ENCODE measurements at regions not wholly inside any gene's neighbourhood (a gene's known extent, or its start where the extent isn't known, plus 50 kb on each side); places are given as distances from the start of the nearest gene placed in this dataset.

GRCh38 chr2:144078802-144079724, 440.9 kb downstream of the ZEB2 start:
- H3K27me3 ChIP-seq (replicated peaks in 1 of 7): no peaks in the 10 kb centered on the region
- TF ChIP-seq CTCF (IDR thresholded peaks at IDR 0.05 in 8 of 11, conservative IDR thresholded peaks at IDR 0.05 in 3 of 11) (no peak), POLR2A (IDR thresholded peaks at IDR 0.05) (no peak), POLR2AphosphoS5 (IDR thresholded peaks at IDR 0.05) (no peak)
- intact Hi-C loops (cut with DNase I; ENCODE audit: low total_unique reads): no loop called here
- peaks cover 0 to 9% (median 0%) of the 10 kb centered on the region in 6 donors for H3K4me1 ChIP-seq
- peak overlapping the region in 1 of 8 donors; percentile 23 for H3K27ac ChIP-seq
- DNase-seq: no peak
- no peaks in the 10 kb centered on the region for H3K9me3 ChIP-seq
- 83 to 90% (median 87%) methylated on average over 3 of the region's 3 CpGs for WGBS, 5 donors
- peaks cover 0 to 9% (median 0%) of the 10 kb centered on the region in 6 donors for H3K36me3 ChIP-seq
- H3K4me3 ChIP-seq: no peak overlapping the region

GRCh38 chr2:144078106-144078505, 441.8 kb downstream of the ZEB2 start:
- Histone ChIP-seq H3K4me3 (no peak overlapping the region), H3K27me3 (replicated peaks in 1 of 7) (no peaks in the 10 kb centered on the region), H3K36me3 (peaks cover 0 to 4% (median 0%) of the 10 kb centered on the region in 6 donors), H3K27ac (peak overlapping the region in 1 of 8 donors; percentile 23), H3K4me1 (peaks cover 0 to 9% (median 0%) of the 10 kb centered on the region in 6 donors), H3K9me3 (no peaks in the 10 kb centered on the region)
- intact Hi-C loops (cut with DNase I; ENCODE audit: low total_unique reads): no loop called here
- DNase-seq: no peak
- TF ChIP-seq POLR2AphosphoS5 (IDR thresholded peaks at IDR 0.05): no peak
- TF ChIP-seq POLR2A (IDR thresholded peaks at IDR 0.05): no peak
- TF ChIP-seq CTCF (IDR thresholded peaks at IDR 0.05 in 8 of 11, conservative IDR thresholded peaks at IDR 0.05 in 3 of 11): no peak

GRCh38 chr2:144074450-144074849, 445.5 kb downstream of the ZEB2 start:
- Histone ChIP-seq H3K36me3 (no peaks in the 10 kb centered on the region), H3K9me3 (no peaks in the 10 kb centered on the region), H3K27ac (no peak overlapping the region), H3K4me3 (no peak overlapping the region), H3K27me3 (replicated peaks in 1 of 7) (no peaks in the 10 kb centered on the region), H3K4me1 (peaks cover 0 to 9% (median 0%) of the 10 kb centered on the region in 6 donors)
- 76 to 94% (median 88%) methylated on average over 3 of the region's 3 CpGs for WGBS, 5 donors
- TF ChIP-seq CTCF (IDR thresholded peaks at IDR 0.05 in 8 of 11, conservative IDR thresholded peaks at IDR 0.05 in 3 of 11) (no peak), POLR2A (IDR thresholded peaks at IDR 0.05) (no peak), POLR2AphosphoS5 (IDR thresholded peaks at IDR 0.05) (no peak)
- intact Hi-C loops (cut with DNase I; ENCODE audit: low total_unique reads): no loop called here
- no peak for DNase-seq

GRCh38 chr2:144071461-144071860, 448.5 kb downstream of the ZEB2 start:
- Histone ChIP-seq H3K9me3 (no peaks in the 10 kb centered on the region), H3K27ac (no peak overlapping the region), H3K36me3 (no peaks in the 10 kb centered on the region), H3K27me3 (replicated peaks in 1 of 7) (no peaks in the 10 kb centered on the region), H3K4me3 (no peak overlapping the region), H3K4me1 (no peaks in the 10 kb centered on the region)
- intact Hi-C loops (cut with DNase I; ENCODE audit: low total_unique reads): no loop called here
- 77 to 90% (median 82%) methylated on average over 4 of the region's 4 CpGs for WGBS, 5 donors
- no peak for DNase-seq
- TF ChIP-seq CTCF (IDR thresholded peaks at IDR 0.05 in 8 of 11, conservative IDR thresholded peaks at IDR 0.05 in 3 of 11) (no peak), POLR2A (IDR thresholded peaks at IDR 0.05) (no peak), POLR2AphosphoS5 (IDR thresholded peaks at IDR 0.05) (no peak)

Data from spleen (tissue), 11 donors.